HUDEP-2 (cell line): ENCODE measurements at regions not wholly inside any gene's neighbourhood (a gene's known extent, or its start where the extent isn't known, plus 50 kb on each side); places are given as distances from the start of the nearest gene placed in this dataset.

Experiments
- DNase-seq, 76 experiments: peaks; one replicate each; lab custom pipeline; 2025; ENCODE audit not compliant: unreplicated experiment in 76 of 76; lab: John Stamatoyannopoulos, UW

- DNase-seq = no peak
Measured at GRCh38 chr11:120019191-120019590, 118.7 kb downstream of the TRIM29 start.

- DNase-seq = no peak
Measured at GRCh38 chr11:120017582-120018150, 120.2 kb downstream of the TRIM29 start.

GRCh38 chr11:120013325-120014250 lies 124.3 kb downstream of the TRIM29 start:
- DNase-seq = peak in 29 of 76 experiments; percentile 1 to 37 (median 16)

DNA sequence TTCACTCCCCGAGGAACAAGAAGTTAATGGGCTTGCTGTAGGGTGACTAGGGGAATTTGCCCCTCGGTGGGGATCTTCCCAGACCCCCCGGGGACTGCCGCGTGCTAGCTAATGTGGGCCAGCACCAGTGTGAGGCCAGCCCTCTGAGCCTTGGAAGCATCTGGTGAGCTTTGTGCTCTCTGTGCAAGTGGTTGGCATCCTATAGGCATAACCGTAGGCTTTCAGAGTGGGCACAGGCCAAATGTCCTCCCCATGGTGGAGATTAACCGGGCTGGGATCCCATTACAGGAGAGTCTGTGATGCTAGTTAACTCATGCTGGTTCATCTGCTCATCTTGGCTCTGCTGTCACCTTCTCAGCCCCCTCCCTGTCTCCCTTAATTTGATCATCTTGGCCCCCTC lies 125.7 kb downstream of the TRIM29 start:
- DNase-seq = no peak

GRCh38 chr11:120011836-120012235 lies 126.1 kb downstream of the TRIM29 start:
- DNase-seq = no peak

- DNase-seq = no peak
Measured at GRCh38 chr11:120010775-120011174, 127.1 kb downstream of the TRIM29 start.

DNA sequence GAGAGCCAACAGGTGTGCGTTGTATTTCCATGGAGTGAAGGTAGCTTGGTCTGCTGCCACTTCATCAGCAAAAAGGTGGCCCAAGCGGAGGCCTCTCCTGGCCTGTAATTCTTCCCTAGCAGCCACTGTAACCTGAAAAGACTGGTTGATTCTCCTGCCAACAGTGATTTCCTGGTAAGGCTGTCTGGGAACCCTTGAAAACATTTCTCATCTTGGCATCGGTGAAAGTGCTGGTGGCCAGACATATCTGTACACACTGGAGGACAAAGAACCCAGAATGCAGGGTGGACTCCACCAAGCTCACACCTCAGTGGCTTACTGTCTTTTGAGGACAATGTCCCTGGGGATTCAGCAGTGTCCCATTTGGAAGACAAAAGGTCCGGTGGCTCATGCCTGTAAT lies 128.0 kb downstream of the TRIM29 start:
- DNase-seq = no peak

DNA sequence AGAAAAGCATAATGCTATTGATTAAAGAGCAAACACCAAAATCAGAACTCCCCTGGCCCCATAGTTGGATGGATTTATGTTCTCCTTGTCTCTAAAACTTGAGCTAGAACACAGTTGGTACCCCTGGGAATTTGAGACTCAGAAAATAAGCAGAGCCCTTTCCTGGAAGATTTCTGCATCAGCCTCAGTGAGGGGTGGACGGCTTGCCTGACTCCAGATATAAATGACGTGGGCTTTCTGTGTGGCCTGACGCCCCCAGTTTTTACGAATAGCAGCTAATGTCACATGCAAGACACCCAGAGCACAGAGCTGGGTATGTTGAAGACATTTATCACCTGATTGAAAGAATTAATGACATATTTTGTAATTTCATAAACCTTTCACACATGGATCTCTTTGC lies 130.8 kb downstream of the TRIM29 start:
- no peak for DNase-seq

GRCh38 chr11:120004723-120005122 lies 133.2 kb downstream of the TRIM29 start:
- DNase-seq = no peak

- no peak for DNase-seq
Measured at GRCh38 chr11:120001178-120002090, 136.5 kb downstream of the TRIM29 start.

GRCh38 chr11:119999220-119999619 lies 138.7 kb downstream of the TRIM29 start:
- peak in 15 of 76 experiments; percentile 1 to 24 (median 7) for DNase-seq

DNA sequence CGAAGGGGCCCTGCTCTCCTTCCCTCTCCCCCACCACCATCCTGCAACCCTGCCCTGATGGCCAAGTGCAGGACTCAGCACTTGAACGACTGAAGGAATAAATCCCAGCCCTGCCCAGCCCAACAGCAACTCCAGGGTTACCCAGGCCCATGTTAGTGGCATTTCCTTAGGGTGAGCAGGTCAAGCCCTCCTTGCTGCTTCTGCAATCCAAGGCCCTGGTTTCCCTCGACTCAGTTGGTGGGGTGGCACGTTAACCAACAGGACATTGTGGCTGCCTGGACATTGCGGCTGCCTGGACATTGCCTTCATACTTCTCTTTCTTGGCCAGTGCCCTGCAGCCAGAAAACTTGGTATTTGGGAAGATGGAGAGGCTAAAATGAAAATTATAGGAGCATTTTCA lies 141.4 kb downstream of the TRIM29 start:
- DNase-seq = no peak

- DNase-seq = no peak
Measured at GRCh38 chr11:119995730-119996491, 142.0 kb downstream of the TRIM29 start.

DNA sequence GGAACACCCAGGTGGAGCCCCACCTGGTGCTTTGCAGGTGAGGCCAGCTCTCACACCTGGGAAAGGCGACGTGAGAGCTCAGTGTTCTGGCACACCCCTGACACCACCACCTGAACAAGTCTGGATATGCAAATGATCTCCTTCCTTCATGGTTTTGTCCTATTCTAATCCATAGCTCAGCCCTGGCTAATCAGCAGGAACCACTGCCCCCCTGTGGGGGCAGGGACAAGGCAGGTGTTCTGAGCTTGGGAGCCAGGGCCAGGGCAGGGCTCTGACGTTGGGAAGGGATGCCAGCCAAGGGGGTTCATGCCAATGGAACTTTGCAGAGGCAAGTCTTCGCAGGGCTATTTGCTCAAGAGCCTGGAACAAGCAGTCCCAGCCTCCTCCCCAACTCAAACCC lies 144.2 kb downstream of the TRIM29 start:
- DNase-seq = no peak

DNA sequence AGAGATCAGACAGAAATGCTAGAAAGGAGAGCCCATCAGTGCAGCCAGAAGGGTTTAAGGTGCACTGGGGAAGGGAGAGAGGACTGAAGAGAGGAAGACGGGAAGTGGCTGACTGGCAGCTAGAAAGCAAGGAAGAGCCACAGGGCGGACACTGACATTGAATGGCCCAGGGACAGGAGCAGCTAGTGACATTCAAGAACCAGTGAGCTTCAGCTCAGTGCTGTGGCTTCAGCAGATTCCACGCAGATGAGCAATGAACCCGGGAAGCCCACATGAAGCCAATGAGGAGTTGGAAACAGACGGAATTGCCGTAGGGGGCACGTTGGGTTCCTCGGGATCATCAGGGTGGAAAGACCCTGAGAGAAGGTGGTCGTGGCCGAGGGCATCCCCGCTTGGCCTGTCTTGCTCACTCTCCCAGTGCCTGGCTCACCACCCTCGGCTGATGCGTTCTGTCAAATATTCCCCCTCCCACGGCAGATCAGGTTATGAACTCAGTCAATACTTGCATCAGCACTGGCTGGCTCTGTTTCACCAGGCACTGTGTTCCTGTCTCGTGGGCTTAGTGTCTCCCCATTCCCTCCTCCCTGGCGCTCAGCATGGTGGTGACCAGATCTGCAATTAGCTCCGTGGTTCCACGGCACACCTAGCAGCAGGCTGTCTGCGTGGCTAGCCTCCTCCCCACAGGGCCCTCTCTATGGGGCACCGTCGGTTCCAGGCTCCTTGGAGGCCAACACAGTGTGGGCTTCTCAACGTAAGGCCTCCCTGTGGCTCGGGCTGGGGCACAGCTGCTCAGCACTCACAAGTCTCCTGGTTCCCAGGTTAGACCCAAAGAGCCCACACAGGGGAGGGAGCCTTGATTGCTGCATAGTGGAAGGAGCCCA lies 145.5 kb downstream of the TRIM29 start:
- DNase-seq = no peak

DNA sequence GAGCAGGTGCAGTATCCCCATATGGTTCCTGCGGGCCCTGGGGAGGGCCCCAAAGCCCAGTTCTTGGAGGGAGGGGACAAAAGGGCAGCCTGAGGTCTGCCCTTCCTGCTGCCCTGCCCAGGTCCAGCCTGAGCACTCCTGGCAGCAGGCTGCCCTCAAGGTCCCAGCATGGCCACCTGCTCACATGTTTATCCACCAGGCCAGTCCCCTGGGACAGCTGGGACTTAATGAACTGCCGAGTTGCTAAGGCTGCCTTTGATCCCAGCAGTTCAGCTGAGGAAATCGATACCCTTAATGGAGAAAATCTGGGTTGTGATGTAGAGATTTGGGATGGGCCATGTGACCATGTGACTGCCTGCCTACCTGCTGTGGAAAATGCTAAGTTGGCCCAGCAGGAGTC lies 146.2 kb downstream of the TRIM29 start:
- DNase-seq = no peak

DNA sequence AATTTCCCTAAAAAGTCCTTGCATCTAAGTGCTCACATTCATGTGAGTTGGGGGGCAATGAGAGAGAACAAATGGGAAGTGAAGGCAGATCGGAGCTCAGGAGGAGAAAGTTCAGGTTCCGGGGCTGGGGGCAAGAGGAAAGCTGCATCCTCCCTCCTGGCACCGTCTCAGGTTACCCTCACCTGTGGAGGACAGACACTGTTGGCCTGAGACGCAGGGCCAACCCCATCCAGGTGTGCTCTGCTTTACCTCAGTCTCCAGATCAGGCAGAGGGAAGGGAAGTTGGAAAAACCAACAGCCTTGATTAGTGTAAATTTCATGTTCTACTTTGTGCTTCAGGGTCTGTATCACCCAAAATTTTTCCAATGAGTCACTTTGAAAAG lies 146.9 kb downstream of the TRIM29 start:
- DNase-seq = no peak

GRCh38 chr11:119990309-119991021 lies 147.4 kb downstream of the TRIM29 start:
- DNase-seq = peak in 1 of 76 experiments; percentile 1
